CD4-positive, alpha-beta T cell treated with Interleukin-17A for 1 hour (primary cell): ENCODE measurements at regions not wholly inside any gene's neighbourhood (a gene's known extent, or its start where the extent isn't known, plus 50 kb on each side); places are given as distances from the start of the nearest gene placed in this dataset.
"Not testable (repeated sequence)": the region's sequence is repeated elsewhere in the genome, so short reads cannot be mapped to it uniquely, and the experiment has no call there.

ENCODE experiments used
- DNase-seq: peaks from one replicate; pipeline ENCODE4 v3.0.0-alpha.2; 2020

DNA sequence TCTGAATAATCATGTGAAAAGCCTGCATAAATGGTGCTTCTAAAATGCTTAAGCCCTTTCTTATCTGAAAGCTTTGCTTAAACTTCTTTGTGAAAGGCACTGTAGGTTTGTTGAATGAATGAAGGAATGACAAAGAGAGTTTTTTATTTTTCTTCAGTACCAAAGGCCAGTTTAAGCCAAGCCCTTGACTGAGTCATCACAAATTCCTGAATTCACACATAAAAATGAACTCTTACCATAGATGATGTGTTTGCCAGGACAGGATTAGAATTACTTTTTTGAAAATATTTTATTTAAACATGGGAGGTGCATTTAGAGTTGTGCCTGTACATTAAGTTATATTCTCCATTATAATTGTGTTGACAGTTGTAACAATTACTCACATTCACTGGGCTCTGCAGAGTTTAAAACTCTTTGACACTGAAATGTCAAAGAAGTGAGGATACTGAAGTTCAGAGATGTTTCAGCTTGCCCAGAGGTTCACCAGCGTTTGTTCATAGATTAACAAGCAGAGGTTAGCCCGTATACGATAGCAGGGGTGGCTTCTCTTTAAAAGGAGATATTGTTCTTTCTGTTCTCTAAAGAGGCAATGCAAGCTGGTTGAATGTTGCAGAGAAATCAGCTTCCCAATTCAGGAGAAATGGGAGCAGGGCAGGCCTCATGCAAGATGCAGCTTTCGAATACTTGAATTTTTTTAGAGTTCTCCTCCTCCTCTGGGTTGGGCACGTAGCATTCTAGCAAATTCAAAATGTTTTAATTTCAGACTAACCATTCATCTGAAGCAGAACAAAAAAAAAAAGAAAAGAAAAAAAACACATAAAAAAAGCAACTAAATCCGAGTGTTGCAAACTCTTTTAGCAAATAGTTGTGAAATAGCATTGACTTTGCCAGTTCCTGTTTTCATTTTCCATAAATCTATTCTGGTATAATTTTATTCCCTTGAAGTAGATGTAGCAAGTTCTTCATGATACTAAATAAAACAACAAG, 358.7 kb upstream of the KLF4 start:
- DNase-seq: no peak

- DNase-seq: no peak
Measured at GRCh38 chr9:107842530-107842929, 353.0 kb upstream of the KLF4 start.

DNA sequence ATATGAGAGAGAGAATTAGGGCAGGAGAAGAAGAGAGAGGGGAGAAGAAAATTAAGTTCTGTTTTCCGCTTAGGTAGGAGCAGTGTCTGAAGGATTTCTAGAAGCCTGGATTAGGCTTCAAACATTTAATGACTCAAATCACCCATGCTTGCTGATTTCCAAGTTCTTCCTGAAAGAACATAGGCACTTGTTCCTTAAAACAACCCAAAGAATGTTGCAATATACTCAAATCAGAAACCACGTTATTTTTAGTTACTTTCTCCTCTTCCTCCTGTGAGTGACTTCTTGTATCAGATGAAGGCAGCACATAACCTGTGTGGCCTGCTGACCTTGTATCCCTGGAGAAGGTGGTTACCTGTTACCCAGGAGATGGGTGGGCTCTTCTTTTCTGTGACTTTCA, 351.5 kb upstream of the KLF4 start:
- no peak for DNase-seq

DNA sequence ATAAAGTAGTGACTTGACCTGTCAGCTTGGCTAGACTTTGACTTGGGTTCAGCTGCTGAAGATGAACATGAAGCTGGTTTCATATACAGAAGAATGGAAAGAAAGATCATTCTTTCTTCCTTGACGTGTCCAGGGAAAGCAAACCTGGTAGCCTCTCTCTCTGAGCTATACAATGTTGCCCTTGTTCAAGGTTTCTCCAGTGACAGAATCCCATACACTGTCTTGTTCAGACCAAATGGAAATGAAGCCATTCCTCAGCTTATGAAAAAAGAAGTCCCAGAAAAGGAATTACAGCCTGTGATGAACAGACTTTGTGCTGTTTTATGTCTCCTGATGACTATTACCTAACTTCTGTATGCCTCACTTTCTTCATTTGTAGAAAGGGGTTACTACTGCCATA, 349.8 kb upstream of the KLF4 start:
- no peak for DNase-seq

DNA sequence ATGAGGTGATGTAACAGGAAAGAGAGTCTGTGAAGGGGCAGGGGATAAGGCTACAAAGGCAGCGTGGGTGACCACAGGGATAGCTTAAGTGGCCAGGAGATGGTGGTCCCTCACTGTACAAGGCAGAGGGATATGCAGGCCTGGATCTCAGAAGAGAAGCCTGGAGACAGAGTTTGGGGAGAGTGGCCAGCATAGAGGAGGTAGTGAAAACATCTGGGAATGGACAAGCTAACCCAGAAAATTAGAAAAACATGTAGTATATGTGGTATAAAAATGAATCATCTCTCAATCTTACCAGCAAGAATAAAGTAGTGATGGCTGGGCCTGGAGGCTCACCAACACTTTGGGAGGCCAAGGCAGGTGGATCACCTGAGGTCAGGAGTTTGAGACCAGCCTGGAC, 349.2 kb upstream of the KLF4 start:
- no peak for DNase-seq

DNA sequence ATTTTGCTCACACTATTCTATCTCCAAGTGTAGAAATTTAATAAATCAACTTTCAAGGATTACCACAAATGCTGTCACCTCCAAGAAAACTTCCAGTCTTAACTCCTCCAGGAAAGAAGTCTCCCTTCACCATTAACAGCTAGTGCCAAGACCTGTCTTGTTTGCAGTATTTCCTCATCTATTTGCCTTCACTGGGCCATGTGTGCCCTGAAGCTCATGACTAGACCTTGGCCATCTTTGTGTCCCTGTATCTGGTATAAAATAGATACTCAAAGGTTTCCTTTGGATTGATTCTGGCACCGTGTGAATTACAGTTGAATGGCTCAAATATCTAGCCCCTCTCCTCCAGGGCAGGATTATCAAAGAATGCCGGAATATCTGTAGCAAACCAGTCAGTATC, 346.7 kb upstream of the KLF4 start:
- no peak for DNase-seq

- no peak for DNase-seq
Measured at GRCh38 chr9:107833295-107833694, 343.7 kb upstream of the KLF4 start.

DNA sequence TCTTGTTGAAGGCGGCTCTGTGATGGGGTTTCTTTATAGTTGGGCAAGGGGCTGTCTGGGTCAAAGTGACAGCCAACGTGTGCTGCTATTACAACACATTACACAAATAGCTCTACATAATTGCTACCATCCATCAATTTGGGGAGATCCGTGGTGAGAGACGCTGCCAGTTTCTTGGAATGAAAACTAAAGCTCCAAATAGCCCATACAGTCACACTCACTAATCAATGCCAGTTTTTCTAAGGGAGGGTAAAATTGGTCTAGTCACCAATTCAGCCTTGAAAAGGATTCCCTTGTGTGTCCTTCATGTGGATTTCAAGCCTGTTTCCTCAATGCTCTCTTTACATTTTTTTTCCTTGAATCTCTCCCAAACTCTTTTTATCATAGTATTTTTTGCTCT, 343.3 kb upstream of the KLF4 start:
- no peak for DNase-seq

DNA sequence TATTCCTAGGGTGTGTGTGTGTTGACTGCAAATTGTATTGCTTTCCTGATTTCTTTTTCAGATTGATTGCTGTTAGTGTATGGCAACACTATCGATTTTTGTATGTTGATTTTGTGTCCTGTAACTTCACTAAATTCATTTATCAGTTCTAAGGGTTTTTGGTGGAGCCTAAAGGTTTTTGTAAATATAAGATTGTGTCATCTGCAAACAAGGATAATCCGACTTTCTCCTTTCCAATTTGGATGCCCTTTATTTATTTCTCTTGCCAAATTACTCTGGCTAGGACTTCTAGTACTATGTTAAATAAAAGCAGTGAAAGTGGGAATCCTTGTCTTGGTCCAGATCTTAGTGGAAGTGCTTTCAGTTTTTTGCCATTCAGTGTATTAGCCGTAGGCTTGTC, 340.9 kb upstream of the KLF4 start:
- DNase-seq: no peak

DNA sequence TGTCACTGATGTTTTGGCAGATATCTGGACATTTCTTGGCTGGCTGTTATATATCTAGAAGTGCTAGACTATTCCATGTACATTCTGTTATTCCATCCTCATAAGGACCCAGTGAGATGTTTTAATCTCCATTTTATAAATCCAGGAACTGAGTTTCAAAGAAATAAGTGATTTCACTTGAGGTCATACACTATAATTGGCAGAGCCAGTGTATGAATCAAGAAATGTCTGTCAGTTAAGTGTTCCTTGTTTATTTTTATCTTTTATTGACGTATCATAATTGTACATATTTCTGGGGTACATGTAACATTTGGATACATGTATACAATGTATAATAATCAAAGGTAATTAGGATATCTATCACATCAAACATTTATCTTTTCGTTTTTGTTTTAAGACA, 338.3 kb upstream of the KLF4 start:
- DNase-seq: no peak

DNA sequence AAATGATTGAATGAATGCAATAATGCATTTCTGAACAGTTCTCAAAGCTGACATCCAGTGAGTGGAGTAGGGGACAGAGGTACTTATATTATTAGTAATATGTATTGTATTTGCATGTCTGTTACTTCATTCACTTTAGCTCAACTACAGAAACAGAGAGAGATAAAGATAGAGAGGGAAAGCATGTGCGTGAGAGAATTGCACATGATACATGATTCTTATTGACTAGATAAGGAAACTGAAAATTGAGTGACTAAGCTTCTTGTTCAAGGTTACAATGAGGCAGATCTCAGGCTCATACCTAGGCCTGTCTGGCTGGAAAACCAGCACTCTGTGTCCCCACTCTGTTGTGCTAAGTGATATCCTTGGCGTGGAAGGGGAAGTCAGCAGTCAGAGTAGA, 337.7 kb upstream of the KLF4 start:
- no peak for DNase-seq

- not testable (repeated sequence) for DNase-seq
Measured at GRCh38 chr9:107826688-107826983, 337.1 kb upstream of the KLF4 start.

DNA sequence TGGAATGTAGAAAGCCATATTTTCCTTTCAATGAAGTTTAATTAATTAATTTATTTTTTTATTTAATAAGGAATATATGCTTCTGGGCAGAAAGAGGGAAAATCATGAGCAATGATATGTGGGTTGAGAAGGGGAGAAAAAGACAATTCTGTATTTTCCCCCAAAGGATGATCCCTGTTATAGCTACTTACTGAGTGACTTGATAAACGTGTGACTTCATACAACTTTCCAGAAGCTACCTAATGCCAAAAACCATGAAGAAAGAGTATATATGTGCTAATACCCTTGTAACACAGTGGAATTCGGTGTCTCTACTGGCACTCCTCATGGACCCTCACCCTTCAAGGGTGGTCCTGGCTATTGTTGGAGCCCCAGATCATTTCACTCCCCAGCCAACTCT, 335.0 kb upstream of the KLF4 start:
- no peak for DNase-seq

- no peak for DNase-seq
Measured at GRCh38 chr9:107819772-107820565, 330.4 kb upstream of the KLF4 start.

DNA sequence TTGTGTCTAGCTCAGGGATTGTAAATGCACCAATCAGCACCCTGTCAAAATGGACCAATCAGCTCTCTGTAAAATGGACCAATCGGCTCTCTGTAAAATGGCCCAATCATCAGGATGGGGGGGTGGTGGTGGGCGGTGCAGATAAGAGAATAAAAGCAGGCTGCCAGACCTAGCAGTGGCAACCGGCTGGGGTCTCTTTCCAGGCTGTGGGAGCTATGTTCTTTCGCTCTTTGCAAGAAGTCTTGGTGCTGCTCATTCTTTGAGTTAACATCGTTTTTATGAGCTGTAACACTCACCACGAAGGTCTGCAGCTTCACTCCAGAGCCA, 328.9 kb upstream of the KLF4 start:
- DNase-seq: not testable (repeated sequence)

DNA sequence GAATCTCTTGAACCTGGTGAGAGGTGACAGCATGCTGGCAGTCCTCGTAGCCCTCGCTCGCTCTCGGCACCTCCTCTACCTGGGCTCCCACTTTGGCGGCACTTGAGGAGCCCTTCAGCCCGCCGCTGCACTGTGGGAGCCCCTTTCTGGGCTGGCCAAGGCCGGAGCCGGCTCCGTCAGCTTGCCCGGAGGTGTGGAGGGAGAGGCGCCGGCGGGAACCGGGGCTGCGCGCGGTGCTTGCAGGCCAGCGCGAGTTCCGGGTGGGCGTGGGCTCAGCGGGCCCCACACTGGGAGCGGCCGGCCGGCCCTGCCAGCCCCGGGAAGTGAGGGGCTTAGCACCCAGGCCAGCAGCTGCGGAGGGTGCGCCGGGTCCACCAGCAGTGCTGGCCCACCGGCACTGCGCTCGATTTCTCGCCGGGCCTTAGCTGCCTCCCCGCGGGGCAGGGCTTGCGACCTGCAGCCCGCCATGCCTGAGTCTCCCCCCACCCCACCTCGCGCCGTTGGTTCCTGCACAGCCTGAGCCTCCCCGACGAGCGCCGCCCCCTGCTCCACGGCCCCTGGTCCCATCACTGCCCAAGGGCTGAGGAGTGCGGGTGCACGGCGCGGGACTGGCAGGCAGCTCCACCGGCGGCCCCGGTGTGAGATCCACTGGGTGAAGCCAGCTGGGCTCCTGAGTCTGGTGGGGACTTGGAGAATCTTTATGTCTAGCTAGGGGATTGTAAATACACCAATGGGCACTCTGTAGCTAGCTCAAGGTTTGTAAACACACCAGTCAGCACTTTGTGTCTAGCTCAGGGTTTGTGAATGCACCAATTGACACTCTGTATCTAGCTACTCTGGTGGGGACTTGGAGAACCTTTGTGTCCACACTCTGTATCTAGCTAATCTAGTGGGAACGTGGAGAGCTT, 328.3 kb upstream of the KLF4 start:
- not testable (repeated sequence) for DNase-seq

DNA sequence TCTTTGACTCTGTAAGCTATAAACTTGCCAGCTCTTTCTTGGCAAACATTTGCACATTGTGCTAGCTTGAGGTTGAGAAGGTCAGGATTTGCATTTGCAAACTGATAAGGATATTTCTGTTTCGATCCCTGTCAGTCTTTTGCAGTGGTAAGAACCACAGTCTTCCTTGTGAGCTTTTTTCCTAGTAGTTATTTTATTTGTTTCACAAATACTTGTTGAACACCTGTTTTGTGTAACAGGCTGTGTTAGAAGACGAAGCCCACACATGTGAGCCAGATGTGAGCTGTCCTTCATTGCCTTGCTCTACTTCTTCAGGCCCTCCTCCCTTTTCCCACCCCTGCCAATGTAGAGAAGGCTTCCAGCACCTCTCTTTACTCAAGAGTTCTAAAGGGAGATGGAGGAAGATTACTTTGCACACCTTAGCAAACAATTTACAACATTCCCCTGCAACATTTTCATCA, 327.0 kb upstream of the KLF4 start:
- no peak for DNase-seq

- no peak for DNase-seq
Measured at GRCh38 chr9:107815782-107816560, 326.4 kb upstream of the KLF4 start.

GRCh38 chr9:107813287-107813686, 323.7 kb upstream of the KLF4 start:
- DNase-seq: no peak

DNA sequence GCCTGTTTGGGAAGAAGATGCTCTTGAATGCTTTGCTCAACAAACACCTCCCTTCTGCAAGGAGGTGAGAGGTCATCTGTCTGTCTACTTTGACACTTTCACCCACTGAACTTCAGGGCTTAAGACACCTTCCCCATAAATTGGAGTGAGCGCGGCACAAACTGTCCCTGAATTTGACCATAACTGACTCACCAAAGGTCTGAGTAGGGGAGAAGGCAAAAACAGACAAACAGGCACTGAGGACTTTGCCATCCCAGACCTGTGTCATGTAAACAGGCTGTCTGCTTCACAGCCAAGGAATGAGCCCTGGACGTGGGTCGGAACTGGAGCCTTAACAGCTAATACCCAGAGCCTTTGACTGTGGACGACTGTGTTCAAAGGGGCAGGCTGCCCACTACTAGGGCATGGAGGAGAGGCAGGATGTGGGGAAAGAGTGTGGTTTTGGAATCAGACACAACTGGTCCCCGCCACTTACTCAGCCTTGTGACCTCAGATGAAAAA, 320.9 kb upstream of the KLF4 start:
- DNase-seq: no peak

DNA sequence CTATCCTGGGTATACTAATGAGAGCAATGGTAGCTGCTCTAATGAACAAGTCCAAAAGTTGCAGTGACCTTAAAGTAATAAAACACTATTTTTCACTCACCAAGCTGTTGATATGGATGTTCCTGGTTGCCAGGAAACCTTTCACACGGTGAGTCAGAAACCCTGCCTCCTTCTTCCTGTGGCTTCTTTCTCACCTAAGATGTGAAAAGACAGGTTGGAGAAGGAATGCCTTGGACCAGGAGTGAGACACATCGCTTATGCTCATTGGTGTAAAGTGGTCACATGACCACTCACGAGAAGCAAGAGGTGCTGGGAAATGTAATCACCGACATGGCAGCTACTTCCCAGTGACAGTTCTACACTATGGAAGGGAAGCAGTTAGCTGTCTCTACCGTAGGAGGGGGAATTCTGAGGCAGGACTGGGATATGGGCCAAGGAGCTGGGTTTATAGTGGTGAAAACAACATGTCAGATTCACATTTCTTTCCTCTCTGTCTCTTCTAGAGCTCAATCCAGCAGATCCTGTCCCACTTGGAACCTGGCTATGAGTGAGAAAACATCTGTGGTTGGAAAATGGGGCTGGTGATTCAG, 320.4 kb upstream of the KLF4 start:
- DNase-seq: no peak

GRCh38 chr9:107807183-107807582, 317.6 kb upstream of the KLF4 start:
- DNase-seq: no peak
